Hematopoietic multipotent progenitor cell treated with erythropoietin and hydrocortisone succinate and interleukin-3 and kit ligand, for 6 days (in vitro differentiated cells): ENCODE measurements at regions not wholly inside any gene's neighbourhood (a gene's known extent, or its start where the extent isn't known, plus 50 kb on each side); places are given as distances from the start of the nearest gene placed in this dataset.
"Not testable (repeated sequence)": the region's sequence is repeated elsewhere in the genome, so short reads cannot be mapped to it uniquely, and the experiment has no call there.

Experiments
- DNase-seq: peaks from one replicate; pipeline ENCODE4 v3.0.0-alpha.2; 2015

- DNase-seq: no peak
Measured at GRCh38 chr7:94176694-94177200, 172.6 kb upstream of the BET1 start.

GRCh38 chr7:94177441-94177840, 173.3 kb upstream of the BET1 start:
- DNase-seq: peak; percentile 7

- no peak for DNase-seq
Measured at GRCh38 chr7:94178230-94178629, 174.1 kb upstream of the BET1 start.

DNA sequence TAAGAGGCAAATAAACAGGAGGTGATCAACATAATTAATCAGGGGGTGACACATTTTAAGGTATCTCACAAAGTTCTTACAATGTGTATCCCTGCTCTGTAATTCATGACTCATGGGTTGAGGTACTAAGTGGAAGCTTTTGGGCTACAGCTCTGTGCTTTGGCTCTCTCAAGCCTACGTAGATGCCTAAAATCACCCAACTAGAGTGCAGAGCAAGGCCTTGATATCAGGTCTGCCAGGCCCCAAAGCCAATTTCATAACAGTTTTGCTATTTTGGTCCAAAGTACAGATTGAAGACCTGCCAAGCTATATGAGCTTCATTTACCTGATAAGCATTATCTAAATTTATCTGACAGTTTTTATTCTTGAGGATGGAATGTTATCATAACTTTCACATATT, 175.3 kb upstream of the BET1 start:
- no peak for DNase-seq

- DNase-seq: no peak
Measured at GRCh38 chr7:94182066-94182465, 177.9 kb upstream of the BET1 start.

DNA sequence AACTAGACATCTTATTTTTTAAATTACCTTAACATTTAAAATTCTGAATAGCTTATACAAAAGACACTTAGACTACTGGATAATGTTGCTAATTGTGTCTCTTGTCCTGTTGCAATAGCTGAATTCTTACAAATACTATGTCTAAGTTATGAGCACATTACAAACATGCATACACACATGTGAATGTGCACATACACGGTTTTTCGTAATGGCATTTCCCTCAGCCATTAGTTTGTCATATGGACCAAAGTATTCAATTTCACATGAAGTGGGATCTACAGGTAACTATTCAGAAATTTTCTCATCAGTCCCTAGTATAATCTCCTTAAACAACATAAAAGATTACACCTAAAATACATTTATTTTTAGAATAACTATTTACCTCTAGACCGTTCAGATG, 178.6 kb upstream of the BET1 start:
- no peak for DNase-seq

- no peak for DNase-seq
Measured at GRCh38 chr7:94183289-94183749, 179.2 kb upstream of the BET1 start.

DNA sequence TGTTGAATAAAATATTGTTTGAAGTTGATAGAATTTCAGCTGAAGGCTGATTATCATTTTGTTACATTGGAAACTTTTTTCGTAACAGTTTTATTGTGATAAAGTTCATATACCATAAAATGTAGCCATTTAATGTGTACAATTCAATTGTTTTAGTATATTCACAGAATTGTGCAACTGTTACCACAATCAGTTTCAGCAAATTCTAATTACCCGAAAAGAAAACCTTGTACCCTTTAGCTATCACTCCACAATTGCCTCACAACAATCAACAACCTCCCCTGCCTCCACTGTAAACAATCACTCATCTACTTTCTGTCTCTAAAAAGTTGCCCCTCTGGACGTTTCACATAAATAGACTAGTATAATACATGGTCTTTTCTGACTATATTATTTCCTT, 179.7 kb upstream of the BET1 start:
- DNase-seq: no peak

DNA sequence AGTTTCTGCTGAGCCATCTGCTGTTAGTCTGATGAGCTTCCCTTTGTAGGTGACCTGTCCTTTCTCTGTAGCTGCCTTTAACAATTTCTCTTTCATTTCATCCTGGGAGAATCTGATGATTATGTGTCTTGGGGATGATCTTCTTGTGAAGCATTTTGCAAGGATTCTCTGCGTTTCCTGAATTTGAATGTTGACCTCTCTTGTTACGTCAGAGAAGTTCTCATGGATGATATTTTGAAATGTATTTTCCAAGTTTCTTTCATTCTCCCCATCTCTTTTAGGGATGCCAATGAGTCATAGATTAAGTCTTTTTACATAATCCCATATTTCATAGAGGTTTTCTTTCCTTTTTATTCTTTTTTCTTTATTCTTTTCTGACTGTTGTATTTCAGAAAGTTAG, 184.2 kb upstream of the BET1 start:
- DNase-seq: no peak

DNA sequence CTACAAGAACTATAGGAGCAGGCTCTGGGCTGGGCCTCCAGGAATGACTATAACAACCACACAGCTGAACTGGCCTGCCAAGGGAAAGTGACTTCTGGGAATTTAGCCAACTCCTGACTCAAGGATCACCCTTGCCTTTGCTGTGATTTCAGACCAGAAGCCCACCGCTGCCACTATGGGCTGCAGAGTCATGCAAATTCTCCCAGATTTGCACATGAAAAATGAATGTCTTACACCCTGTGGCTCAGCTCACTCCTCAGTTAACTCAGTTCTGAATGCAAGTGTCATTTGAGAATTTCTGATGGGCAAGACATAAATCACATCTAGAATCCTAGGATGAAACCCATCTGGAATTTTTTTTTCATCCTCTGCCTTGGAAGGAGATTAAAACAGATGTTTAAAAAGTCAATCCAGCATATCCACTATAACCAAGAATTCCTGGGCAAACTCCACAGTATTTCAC, 186.5 kb upstream of the BET1 start:
- DNase-seq: no peak

DNA sequence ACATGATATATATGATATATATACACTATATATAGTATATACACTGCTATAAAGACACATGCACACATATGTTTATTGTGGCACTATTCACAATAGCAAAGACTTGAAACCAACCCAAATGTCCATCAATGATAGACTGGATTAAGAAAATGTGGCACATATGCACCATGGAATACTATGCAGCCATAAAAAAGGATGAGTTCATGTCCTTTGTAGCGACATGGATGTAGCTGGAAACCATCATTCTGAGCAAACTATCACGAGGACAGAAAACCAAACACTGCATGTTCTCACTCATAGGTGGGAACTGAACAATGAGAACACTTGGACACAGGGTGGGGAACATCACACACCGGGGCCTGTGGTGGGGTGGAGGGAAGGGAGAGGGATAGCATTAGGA, 190.3 kb upstream of the BET1 start:
- not testable (repeated sequence) for DNase-seq

DNA sequence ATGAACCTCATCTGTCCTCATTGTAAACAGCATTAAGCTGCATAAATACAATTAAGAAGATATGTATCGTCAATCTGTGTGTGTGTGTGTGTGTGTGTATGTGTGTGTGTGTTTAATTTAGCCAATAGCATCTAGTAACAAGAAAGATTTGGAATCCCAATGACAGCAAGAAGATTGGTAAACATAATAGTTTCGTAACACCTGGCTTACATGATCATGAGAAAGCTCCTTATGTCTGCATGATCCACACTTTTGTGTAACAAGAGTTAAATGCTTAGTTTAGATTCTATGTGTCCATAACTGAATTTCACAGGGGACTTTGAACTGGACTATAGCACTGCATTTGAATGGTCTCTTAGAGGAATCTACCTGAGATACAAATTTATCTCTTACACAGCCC, 191.0 kb upstream of the BET1 start:
- no peak for DNase-seq

DNA sequence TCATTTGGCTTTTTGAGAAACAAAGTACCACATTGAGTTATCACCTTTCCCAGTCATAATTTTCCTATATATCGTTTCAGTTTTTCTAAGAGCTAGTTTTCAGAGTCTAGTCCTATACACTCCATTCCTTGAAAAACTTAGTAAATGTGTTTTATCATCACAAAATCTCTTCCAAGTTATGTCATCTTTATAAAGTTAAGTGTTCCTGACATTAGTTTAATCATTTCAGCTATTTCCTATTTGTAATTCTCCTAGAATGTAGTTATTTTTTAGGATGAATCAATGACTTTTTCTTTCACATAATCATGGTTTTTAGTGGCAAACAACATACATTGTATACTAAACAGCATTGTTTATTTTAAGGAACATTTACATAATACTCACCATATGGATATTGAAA, 191.7 kb upstream of the BET1 start:
- no peak for DNase-seq

DNA sequence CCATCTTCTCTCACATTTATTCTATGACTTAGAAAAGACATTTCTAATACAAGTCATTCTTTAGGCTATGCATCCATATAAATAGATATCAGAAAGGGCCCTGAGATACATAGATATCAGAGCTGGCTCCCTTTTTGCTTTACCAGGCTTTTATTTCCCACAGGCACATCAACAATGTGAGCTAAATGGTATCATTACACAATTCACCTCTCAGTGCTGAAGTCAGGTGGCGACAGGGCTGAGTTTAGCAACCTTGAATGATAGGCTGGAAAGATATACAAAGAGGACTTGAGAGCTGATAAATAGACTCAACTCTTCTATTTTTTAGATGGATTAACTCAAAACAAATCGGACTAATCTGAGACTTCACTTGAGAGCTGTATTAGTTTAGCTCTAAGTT, 189.2 kb upstream of the COL1A2 start:
- no peak for DNase-seq

- DNase-seq: no peak
Measured at GRCh38 chr7:94206295-94206694, 188.4 kb upstream of the COL1A2 start.

- DNase-seq: no peak
Measured at GRCh38 chr7:94212160-94212559, 182.5 kb upstream of the COL1A2 start.

GRCh38 chr7:94216944-94217461, 177.7 kb upstream of the COL1A2 start:
- no peak for DNase-seq

GRCh38 chr7:94217766-94218165, 176.9 kb upstream of the COL1A2 start:
- DNase-seq: no peak

DNA sequence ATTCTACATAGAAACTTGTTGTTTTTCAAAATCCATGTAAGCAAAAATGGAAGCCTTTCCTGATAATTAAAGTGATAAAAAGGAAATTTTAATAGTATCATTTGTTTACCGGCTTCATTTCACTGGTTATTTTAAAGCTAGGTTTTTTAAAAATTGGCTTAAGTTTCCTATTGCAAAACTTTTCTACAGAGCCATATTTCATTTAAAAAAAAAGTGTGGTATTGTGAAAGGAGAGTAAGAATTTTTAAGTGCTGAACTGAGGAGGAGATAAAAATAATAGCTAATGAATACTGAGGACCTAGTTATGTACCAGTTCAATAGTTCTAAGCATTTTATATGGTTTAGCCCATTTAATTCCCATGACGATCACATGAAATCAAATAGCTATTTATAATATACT, 172.2 kb upstream of the COL1A2 start:
- no peak for DNase-seq

DNA sequence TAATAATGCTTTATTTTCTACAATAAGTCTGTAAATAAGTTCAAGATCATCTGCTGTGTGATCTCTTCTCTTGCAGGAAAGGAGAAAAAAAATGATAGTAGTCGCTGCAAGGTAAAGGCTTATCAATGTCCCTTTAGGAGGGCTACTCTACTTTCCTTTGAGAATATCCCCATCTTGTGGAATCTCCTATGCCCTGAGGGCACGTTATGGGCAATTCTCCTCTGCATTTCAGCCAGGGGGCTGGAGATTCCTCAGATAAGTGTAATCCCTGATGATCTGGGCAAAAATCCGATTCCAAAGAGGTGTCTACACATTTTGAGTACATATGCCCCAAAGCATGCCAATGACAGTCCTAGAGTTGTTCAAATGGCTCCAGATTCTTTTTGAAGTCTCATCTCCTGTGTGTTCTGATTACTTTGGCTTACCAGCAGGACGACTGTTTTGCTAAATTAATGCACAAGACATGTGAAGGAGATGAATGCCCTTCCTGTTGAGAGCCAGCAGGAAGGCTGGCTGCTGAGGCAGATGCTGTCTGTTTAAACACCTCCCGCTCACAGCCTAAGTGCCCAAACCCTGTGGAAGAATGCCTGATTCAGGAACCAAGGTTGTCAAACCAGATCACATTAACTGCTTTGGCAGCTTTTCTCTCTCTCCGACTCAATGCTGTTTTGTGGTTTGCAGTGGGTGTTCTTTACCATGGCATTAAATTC, 171.2 kb upstream of the COL1A2 start:
- DNase-seq: no peak

- DNase-seq: no peak
Measured at GRCh38 chr7:94228223-94228622, 166.5 kb upstream of the COL1A2 start.

DNA sequence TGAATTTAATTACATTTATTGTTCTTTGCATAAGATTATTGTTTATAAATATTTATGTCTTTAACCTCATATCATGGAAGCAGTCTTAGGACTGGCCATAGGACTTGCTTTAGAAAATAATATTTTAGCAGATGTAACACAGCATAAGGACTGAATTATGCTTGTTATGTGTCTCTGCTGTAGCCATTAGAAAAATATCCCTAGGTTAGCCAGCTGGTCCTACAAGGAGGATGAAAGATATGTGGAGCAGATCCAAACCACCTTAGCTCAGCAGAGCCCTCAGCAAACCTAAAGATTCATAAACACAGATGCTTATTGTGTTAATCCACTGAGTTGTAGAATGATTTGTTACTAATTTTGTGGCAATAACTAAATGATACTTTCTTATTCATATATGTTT, 166.0 kb upstream of the COL1A2 start:
- DNase-seq: no peak

DNA sequence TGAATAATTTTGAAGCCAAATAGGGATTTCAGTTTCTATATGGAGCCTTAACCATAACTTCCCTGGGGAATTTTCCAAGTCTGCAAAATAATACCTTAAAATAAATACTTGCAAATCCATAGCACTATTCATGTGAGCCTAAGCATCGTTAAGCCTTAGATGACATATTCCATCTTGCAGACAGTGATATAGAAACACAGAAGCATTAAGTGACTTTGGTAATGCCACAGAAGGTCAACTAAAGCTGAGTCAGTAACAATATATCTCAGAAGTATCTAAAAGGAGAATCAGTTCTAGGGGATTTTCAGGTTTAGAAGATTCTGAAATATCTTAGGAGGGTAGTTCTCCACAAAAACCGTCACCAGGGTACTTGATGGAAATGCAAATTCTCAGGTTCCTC, 163.4 kb upstream of the COL1A2 start:
- no peak for DNase-seq

GRCh38 chr7:94236960-94237359, 157.7 kb upstream of the COL1A2 start:
- no peak for DNase-seq

GRCh38 chr7:94237417-94237816, 157.3 kb upstream of the COL1A2 start:
- DNase-seq: no peak
